ENCODE measurements at regions not wholly inside any gene's neighbourhood (a gene's known extent, or its start where the extent isn't known, plus 50 kb on each side); places are given as distances from the start of the nearest gene placed in this dataset.
A peak's percentile ranks its signal among the peaks of the same experiment; 100 is the strongest.

GRCh38 chr1:5617546-5617945 is 374.7 kb downstream of the NPHP4 start:
- intact Hi-C loops (cut with DNase I, micrococcal nuclease), result no loop called here
- no peaks in the 10 kb centered on the region for H3K9me3 ChIP-seq
- H3K36me3 ChIP-seq (ENCODE audit: low read depth), result no peaks in the 10 kb centered on the region
- H3K4me1 ChIP-seq (ENCODE audit: low read depth), result no peaks in the 10 kb centered on the region
- TF ChIP-seq CTCF (IDR thresholded peaks at IDR 0.05), result no peak
- DNase-seq (no peak), ATAC-seq (no peak)
- H3K4me3 ChIP-seq, result no peak overlapping the region

- no peaks in the 10 kb centered on the region for H3K9me3 ChIP-seq
- intact Hi-C loops (cut with DNase I, micrococcal nuclease), result no loop called here
- H3K4me3 ChIP-seq, result no peak overlapping the region
- TF ChIP-seq CTCF (IDR thresholded peaks at IDR 0.05), result no peak
- H3K36me3 ChIP-seq (ENCODE audit: low read depth), result no peaks in the 10 kb centered on the region
- no peak for ATAC-seq
- no peaks in the 10 kb centered on the region for H3K4me1 ChIP-seq (ENCODE audit: low read depth)
- DNase-seq, result no peak
These were observed 375.1 kb downstream of the NPHP4 start for GRCh38 chr1:5617179-5617520.

DNA sequence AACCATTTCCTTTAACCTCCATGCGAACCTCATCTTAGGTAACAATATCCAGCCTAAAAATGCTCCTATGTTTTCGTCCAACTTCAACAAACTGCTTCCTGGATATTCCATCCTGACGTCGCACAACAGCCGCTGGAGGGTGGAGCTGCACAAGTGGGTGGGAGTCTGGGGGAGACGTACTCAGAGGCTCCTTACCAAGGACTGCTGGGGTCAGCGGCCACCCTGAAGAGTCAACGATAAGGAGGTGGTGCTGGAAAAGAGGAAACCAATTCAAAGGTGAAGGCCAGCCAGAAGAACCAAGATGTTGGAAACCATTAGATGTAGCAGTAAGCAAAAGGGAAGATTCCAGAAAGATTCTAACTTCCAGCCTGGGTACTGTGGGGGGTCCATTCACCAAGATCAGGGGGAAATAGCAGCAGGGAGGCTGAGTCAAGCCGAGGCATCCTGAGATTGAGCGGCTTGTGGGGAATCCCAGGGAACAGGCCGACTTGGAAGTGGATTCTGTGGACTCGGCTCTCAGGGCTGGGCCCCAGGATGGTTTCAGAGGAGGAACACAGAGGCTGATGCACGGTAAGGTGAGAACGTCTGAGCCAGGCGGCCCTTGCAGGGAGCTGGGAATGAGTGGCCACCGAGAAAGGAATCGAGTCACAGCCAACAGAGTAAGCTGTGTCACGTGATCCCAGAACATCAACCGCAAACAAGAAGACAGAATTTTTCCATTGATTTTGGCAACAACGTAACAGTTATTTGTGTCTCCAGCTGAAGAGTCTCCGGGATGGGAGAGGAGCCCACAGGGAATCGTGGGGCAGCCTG is 375.7 kb downstream of the NPHP4 start:
- Histone ChIP-seq H3K4me1 (ENCODE audit: low read depth) (no peaks in the 10 kb centered on the region), H3K36me3 (ENCODE audit: low read depth) (no peaks in the 10 kb centered on the region), H3K4me3 (no peak overlapping the region), H3K9me3 (no peaks in the 10 kb centered on the region)
- DNase-seq (no peak), ATAC-seq (no peak)
- TF ChIP-seq CTCF (IDR thresholded peaks at IDR 0.05), result no peak
- intact Hi-C loops (cut with DNase I, micrococcal nuclease), result no loop called here

DNA sequence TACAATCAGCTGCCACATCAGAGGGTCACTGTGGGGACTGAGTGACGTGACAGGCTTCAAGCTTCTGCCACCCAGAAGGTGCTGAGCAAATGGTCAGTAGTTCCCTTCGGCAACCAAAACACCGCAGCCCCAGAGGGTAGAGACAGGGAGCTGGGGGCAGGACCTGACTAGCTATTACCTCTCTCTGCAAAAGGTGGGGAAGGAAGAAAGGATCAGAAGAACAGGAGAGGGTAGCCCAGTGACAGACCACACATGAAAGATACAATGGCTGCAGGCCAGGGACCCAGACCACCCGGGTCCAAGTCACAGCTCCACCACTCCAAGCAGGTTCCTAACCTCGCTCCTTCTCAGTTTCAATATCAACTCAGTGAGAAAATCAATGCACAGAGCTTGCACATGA is 377.1 kb downstream of the NPHP4 start:
- intact Hi-C loops (cut with DNase I, micrococcal nuclease), result no loop called here
- H3K9me3 ChIP-seq, result no peaks in the 10 kb centered on the region
- no peaks in the 10 kb centered on the region for H3K36me3 ChIP-seq (ENCODE audit: low read depth)
- no peaks in the 10 kb centered on the region for H3K4me1 ChIP-seq (ENCODE audit: low read depth)
- no peak for DNase-seq
- H3K4me3 ChIP-seq, result no peak overlapping the region
- no peak for ATAC-seq
- TF ChIP-seq CTCF (IDR thresholded peaks at IDR 0.05), result no peak

DNA sequence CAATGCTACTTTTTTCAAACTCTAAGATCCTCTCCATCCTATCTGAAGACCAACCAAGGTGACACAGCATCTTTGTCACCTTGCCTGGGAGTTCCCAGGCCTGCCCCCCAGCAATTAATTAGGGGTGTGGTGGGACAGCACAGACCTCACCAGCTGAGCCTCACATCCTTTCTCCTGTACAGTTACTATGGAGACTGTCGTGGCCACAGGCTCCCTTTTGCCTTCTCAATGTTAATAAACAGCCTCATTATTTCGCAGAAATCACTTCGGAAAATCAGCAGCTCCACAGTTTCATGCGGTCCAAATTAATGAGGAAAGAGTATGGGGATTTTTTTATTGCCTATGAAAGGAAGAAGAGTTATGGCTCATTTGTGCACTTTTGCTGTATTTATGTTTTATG is 378.3 kb downstream of the NPHP4 start:
- DNase-seq (no peak), ATAC-seq (no peak)
- no peaks in the 10 kb centered on the region for H3K36me3 ChIP-seq (ENCODE audit: low read depth)
- no peaks in the 10 kb centered on the region for H3K4me1 ChIP-seq (ENCODE audit: low read depth)
- TF ChIP-seq CTCF (IDR thresholded peaks at IDR 0.05), result no peak
- no peaks in the 10 kb centered on the region for H3K9me3 ChIP-seq
- H3K4me3 ChIP-seq, result no peak overlapping the region
- intact Hi-C loops (cut with DNase I, micrococcal nuclease), result no loop called here

DNA sequence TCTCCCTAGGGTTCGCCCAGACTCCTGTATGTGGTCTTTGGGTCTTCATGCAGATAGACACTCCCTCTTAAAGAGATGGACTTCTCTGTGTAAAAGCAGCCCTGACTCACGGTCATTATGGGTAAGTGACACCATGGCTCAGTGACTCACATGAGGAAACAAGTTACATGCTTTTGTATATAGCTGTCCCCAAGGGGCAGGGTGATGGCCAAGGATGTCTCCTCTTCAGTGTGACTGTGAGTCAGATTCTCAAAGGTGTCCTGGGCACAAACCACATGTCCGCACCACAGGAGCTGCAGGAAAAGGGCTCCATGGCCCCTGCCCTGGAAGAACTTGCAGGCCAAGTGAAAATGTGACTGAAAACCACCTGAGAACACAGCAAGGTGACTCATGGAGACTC is 380.4 kb downstream of the NPHP4 start:
- TF ChIP-seq CTCF (IDR thresholded peaks at IDR 0.05), result no peak
- no peaks in the 10 kb centered on the region for H3K36me3 ChIP-seq (ENCODE audit: low read depth)
- intact Hi-C loops (cut with DNase I, micrococcal nuclease), result no loop called here
- H3K9me3 ChIP-seq, result no peaks in the 10 kb centered on the region
- DNase-seq, result no peak
- H3K4me3 ChIP-seq, result no peak overlapping the region
- no peaks in the 10 kb centered on the region for H3K4me1 ChIP-seq (ENCODE audit: low read depth)
- ATAC-seq, result peak; percentile 19

Data from mucosa of descending colon (tissue), 3 donors.